Right hindlimb (tissue), 1 donor: ENCODE measurements at regions not wholly inside any gene's neighbourhood (a gene's known extent, or its start where the extent isn't known, plus 50 kb on each side); places are given as distances from the start of the nearest gene placed in this dataset.
"Not testable (repeated sequence)": the region's sequence is repeated elsewhere in the genome, so short reads cannot be mapped to it uniquely, and the experiment has no call there.

ENCODE experiments used
- DNase-seq: peaks from one replicate; pipeline ENCODE4 v3.0.0-alpha.2; 2018

DNA sequence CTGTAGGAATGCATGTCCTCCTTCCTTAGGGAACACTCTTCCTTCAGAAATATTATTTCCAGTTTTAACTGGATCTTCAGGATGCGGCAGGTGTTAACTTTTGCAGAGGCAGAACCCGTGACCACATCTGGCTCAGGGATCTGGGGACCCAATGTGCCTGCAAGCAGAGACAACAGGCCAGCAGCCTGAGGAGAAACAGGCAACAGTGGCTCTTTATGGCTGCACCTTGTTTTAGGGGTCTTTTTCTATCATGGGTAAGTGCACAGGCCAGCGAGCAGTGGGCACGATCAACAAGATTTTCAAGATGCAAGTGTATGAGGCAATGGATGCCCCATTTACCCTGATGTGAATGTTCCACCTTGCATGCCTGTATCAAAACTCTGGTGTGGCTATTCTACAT is 497.5 kb upstream of the KLF6 start:
- DNase-seq = peak; percentile 46

DNA sequence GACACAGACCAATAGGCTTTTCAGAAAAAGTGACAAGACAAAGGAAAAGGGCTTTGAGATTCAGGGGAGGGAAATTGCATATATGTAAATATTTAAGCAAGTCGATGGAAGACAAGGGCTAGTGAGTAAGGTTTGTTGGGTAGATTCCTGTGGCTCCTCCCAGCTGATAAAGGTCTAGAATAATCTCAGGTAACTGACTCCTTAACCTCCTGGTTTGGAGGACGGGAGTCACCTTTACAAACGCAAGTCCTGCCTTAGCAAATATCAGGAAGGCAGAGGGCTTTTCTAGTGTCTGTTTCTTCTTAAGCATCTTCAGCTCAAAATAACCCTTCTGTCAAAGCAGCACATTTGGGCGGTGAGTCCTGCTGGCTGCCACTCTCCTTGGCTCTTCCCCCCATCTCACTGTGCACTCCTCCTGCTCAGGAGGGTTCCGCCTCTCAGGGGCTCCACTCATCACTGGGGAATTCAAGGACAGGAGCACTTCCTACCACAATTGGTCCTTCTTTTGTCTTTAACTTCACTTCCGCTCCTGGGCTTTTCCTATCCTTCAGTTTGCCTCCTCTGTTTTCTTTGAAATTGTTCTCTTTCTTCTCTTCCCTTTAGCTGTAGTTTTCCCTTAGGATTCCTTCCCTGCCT is 496.3 kb upstream of the KLF6 start:
- no peak for DNase-seq

DNA sequence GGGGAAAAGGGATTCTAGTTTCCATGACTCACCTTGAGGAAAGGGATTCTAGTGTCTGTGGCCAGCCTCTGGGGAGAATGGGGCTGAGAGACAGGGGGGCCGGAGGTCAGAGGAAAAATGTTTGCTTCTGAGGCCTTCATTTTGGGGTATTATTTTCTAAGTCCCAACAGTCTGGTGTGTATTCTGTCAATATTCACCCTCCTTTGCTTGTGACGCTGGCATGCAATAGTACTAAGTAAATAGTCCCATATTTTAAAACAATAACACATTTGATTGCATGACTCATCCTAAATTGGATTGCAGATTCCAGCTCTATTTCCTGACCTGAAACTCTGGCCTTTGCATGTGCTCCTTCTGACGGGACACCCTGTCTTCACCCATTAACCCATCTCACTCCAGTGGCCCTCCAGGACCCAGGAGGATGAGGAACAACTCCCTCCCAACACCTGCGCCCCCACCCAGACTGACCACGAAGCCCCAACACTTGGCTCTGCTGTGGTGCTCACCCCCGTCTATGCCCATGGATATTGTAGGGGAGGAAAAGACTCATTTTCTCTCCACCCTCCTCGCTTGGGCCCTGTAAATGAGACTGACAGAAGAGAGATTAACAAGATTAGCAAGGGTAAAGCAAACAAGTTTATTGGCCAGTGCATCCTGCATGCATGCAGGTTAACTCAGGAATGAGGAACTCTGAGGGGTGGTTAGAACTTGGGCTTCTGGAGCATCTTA is 495.6 kb upstream of the KLF6 start:
- no peak for DNase-seq

DNA sequence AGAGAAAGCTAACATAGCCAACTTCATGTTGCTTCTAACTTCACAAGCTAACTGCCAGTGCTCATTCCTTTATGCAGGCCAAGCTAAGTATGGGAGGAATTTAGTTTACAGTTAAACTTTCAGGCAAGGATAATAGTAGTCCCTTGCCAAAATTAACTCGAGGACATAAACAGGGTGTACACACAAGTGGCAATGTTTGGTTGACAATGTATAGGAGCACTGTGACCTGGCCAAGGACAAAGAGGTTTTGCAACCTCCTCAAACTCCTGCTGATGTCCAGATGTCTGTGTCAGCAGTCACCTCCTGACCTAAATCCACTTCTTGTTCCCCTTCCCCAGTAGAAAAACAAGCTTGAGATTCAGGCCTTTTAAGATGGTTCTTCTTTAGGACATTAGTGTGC is 494.6 kb upstream of the KLF6 start:
- no peak for DNase-seq

DNA sequence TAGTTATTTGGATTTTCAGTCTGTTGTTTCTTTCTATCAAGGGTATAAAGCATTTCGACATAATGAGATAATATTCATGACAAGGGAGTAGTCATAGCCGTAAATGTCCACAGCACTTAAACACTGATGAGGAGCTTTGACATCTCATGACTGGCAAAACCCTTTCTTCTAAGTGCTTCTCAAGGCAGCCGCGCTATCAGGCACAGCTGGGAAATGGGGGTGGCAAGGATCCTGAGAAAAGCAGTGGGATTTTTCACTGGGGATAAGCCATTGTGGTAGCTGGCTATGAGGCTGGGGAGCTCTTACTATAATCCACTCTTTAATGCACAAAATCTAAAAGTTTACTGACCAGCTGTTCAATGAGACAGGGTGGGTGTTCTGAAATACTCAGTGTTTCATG is 493.2 kb upstream of the KLF6 start:
- DNase-seq = no peak

DNA sequence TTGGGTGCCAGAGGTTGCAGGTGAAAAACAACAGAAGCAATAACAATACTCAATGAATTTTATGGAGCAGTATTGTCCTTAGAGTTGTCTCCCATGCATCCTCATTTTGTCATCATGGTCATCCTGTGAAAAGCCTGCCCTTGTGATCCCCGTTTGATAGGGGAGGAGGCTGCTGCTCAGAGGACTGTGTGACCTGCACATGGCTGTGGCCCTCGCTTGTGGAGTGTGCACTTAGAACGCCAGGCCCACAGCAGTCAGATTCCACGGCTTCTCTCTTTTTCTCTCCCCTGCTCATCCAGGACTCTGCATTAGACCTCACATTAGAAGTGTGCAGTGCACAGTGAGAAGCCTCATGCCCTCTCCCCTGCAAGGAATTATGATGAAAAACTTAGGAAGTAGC is 491.1 kb upstream of the KLF6 start:
- DNase-seq = no peak

DNA sequence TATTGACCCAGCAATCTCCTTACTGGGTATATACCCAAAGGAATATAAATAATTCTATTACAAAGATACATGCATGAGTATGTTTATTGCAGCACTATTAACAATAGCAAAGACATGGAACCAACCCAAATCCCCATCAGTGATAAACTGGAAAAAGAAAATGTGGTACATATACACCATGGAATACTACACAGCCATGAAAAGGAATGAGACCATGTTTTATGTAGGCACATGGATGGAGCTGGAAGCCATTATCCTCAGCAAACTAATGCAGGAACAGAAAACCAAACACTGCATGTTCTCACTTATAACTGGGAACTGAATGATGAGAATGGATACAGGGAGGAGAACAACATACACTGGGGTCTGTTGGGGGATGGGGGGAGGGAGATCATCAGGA is 489.7 kb upstream of the KLF6 start:
- DNase-seq = not testable (repeated sequence)

DNA sequence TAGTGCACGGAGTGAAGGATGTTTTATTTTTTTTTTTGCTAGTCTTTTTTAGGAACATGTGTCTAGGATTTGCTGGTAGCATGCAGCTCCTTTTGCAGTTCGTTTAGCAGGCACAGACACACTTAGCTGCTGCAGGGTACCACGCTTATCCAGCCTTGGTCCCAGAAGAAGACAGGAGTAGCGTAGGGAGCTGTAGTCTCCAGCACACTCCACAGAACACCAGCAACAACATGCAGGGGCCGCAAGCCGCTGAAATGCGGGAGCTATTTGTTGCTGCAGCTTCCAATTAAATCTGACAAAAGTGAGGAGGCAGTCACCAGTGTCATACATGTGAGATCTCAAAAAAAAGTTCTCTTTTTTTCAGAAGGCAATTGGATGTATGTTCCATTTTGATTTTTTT is 486.2 kb upstream of the KLF6 start:
- no peak for DNase-seq

DNA sequence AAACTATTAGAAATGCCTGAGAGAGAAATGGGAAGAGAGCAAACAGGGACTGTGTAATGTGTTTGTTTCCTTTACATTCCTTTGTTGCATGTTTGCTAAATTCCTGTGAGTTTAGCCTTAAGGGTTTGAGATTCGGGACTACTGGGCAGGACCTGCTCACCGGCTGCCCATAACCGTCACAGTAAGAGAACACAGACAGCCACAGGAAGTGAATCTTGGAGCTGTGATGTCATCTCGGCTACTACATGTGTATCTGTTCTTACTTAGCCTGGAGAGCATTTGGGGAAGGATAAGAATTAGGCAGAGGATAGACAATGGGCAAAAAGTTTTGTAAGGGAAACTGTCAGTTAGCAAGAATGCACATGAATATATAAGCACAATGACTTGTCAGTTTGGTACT is 485.1 kb upstream of the KLF6 start:
- no peak for DNase-seq

DNA sequence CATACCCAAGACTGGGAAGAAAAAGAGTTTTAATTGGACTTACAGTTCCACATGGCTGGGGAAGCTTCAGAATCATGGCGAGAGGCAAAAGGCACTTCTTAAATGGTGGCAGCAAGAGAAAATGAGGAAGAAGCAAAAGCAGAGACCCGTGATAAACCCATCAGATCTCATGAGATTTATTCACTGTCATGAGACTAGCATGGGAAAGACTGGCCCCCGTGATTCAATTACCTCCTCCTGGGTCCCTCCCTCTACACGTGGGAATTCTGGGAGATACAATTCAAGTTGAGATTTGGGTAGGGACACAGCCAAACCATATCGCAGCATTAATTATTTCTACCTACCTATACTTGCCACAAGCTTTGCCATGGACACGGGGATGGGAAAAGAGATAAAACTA is 483.5 kb upstream of the KLF6 start:
- not testable (repeated sequence) for DNase-seq

DNA sequence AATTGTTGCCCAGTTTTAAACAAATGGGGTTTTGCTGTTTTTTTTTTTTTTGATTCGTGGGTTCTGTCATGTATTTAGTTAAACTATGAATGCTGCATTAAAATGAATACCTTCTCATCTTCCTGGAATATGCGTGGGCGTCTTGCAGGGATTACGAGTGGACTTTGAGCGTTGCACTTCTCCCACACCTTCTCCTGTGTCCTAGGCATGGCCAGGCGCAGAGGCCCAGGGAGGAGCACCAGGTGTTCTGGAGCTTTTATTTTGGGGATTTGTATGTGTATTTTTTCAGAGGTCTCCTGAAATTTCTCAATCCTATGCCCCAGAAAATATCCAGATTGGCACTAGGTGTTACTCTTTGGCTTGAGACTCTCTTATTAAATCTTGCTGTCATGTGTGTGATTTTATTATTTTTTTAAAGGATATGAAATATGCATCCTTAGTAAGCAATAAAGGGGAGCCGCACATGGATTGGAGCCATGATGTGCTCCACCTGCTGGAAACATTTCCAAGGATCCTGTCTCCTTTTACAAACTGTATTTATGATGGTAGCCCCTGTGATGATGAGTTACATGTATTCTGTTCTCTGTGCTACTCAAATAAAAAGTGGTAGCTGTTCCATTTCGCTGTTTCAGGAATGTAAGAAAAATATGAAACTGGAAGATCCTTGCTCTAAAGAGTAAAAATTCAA is 482.2 kb upstream of the KLF6 start:
- DNase-seq = no peak

DNA sequence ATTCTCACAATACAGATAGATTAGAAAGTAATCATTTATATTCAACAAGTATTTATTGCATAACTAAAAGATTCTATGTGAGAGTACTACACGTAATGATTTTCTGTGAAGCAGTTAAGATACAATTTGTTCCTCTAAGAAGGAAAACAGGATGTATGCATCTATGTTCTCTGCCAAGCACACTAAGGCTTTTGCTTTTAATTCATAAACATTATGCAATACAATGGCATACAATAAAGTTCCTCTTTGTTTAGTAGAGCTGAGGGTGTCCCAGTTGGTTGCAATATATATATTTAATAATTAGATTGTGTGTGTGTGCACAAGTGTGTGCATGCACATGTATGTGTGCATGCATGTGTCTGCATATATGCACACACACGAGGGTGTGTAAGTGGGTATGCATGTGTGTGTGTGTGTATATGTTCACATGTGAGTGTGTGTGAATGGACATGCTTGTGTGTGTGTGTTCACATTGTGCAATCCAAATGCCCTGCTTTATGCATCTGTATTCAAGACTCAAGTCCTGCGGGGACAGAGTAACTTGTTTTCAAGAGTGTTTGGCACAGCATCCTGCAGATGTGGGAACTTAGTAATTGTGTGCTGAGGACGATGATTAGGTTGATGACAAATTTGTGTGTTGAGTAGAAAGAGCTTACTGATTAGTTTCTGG is 481.5 kb upstream of the KLF6 start:
- DNase-seq = peak; percentile 57

DNA sequence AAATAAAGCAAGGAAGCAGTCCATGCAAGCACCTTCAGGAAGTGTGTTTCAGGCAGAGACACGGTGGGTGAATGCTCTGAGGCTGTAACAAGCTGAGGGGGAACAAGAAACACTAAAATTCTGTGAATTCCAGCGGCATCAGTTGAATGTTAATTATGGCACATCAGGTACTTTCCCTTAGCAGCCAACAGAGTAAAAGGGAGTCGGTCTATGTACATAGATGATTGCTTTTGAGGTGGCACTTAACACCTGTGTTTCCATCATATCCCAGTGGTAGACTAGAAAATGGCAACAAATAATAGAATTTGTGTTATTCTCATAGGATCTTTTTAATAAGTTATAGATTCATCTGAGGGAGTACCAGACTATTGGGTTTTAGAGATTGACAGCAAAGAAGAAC is 481.0 kb upstream of the KLF6 start:
- no peak for DNase-seq

DNA sequence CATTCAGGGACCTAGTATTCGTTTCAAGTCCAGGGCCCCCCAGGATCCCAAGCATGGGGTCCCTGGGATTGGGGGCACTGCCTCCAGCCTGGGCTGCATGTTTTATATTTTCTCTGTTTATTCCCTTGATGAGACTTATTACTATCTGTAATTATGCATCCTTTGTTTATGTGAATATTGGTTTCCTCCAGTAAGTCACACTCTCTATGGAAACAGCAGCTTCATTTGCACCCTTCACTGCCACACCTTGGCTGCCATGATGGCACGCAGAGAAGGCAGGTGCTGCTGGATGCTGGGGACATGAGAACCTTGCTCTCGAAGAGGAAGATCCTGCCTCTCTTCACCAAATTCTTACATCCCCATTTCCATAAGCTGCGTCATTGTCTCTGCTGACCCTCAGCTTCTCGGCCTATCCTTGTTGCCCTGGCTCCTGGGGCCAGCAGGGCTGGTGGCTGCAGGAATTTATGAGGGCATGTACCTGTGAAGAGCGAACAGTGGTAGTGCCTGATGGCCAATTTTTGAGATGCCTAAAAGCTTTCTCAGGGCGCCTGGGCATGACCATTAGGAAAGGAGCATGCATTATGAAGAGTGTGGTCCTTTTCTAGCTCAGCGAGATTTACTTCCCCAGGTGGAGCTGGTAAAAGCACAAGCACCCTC is 479.3 kb upstream of the KLF6 start:
- no peak for DNase-seq

DNA sequence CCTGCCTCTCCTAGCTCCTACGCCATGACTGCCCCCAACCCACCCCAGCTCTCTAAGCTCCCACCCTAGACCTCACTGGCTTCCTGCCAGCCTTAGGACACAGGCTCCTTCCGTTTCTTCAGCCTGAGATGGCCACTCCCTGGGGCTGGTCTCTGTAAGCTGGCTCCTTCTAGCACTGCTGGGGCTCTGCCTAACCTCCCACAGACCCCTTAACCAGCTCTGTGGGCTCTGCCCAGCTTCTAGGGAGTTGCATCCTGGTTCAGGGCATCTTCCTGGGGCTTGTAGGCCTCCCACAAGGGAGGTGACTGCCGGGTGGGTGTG is 478.6 kb upstream of the KLF6 start:
- no peak for DNase-seq

DNA sequence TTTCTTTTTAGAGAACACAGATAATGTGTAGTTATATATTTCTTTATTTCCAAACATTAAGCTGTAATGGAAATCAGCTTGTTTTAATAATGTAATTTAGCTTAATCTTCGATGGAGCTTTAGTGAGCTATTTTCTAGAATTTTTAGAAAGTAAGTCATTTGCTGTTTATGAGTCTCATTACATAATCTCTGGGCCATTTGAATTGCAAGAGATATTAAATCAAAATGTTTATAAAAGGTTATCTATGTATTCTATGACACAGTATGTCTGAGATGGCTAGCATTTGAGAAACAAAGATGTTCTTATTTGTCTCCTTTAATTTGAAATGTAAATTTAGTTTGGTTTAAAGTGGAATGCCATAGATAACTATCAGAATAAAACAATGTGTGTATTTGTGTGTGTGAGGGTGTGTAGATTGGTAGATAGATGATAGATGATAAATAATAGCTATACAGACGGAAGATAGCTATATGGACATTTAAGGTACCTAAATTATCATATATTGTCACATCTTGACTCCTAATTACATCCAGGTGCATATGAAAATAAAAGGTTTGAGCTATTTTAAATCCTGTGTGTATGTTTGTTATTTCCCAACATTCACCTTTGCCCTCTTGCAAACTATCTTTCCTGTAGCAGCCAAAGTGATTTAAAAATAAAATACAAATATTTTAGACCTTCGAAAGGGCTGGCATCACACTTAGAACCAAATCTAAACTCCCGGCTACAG is 478.0 kb upstream of the KLF6 start:
- no peak for DNase-seq

DNA sequence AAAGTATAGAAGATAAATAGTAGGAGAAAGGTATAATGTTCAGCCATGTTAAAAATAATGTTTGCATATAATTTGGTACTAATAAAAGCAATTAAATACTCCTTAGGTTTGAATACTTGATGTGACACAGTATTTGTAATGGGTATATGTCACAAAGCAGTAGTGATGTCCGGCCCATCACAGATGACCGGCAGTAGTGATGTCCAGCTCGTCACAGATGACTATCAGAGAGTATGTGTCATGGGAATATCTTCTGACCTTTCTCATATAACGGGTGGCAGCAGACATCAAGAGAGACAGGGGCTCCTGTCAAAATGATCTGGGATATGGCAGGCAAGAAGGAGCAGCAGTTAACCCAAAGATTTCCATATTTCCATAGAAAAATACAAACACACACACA is 477.4 kb upstream of the KLF6 start:
- no peak for DNase-seq

DNA sequence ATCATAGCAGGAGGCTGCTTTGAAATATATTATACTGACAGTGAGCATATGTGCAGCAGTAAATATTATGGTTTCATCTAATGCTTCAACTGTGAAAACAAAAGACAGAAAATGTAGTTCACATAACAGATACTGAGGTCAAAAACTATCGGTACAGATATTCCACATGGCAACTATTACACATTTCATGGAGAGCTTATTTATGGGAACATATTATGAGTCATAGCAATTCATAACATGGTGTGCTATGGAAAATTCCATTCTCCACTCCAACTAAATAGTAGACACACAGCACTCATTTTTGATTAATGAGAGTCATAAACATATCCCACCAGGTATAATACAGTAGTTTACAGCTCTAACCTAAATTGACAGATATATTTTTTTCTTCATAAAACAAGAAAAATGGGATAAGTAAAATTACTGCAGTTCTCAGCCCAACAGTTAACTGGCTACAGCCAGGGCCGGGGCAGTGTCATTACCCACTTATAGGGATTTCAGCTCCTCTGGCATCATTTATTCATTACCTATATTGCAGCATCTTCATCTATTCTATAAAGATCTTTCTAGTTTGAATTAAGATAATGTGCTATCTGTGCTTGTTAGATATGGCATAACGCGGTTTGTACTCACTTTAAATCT is 475.6 kb upstream of the KLF6 start:
- no peak for DNase-seq

DNA sequence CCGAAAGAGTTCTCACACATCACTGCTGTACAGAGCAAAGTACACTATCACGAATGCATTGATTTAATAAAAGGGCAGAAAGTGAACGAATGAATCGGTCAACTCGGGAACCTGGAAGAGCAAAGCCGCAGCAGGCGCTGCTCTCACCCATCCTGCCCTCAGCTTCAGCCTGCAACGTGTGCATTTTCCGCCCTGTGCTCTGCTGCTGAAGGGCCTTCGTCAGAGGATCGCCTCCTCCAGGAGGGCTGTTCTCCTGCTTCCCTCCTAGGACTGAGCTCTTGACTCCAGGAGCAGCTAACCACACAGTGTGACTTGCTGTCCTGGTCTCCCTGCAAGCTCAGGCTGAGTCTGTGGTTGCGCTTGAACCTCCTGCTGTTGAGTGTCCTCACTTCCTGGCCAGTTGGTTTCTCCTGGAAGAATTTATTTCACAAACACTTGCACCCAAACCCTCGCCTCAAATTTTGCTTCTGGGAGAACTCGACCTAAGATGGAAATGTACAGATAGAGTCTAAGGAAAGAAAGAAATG is 473.0 kb upstream of the KLF6 start:
- no peak for DNase-seq

DNA sequence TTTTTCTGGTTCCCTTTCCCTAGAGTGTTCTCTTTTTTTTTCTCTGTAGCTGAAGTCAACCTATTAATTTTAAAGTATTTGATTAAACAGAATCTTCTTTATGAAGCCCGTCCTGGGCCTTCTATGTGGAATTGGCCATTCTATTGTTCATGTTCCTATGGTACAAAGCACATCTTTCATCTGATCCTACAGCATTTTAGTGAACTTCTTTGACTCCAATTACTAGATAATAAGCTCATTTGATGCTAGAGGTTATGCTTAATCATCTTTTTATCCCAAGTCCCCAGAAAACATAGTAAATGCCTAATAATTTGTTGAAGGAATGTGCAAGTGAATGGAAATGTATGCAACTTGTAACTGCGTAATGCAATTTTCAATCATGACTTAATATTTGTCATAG is 472.0 kb upstream of the KLF6 start:
- no peak for DNase-seq

DNA sequence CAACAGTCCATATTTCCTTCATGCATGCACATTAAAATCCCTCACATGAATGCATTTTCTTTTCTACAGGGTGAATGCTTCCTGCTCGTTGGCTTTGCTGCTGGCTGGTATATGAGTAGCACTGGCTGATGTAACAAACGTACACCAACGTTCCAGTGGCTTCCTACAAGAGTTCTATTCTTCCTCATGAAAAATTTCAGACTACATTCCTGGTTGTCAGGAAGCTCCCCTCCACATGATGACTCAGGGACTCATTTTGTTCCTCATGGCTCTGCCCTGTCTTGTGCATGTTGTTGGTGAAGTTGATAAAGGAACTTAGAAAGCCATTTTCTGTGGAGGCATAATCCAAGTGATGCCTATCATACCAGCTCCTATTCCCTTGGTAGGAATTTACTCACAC is 470.7 kb upstream of the KLF6 start:
- DNase-seq = no peak
